Keratinocyte (primary cell): ENCODE measurements at regions not wholly inside any gene's neighbourhood (a gene's known extent, or its start where the extent isn't known, plus 50 kb on each side); places are given as distances from the start of the nearest gene placed in this dataset.

Experiments used
- DNase-seq: peaks from one replicate; pipeline ENCODE4 v3.0.0-alpha.2; 2011; ENCODE audit warnings: low read depth, missing footprints, low spot score
- FAIRE-seq: peaks from 2 replicates; lab custom pipeline; 2011; peaks lifted over from hg19 to GRCh38; lab: Jason Lieb, UNC
- H2AFZ ChIP-seq: 2 replicates; pipeline ENCODE4 v1.6.0; 2012; ENCODE audit warnings: low read length, control low read depth, inconsistent platforms; ENCODE audit not compliant: control insufficient read depth
- H3K27ac ChIP-seq: 2 replicates; pipeline ENCODE4 v1.5.1; 2011; ENCODE audit warnings: low read length; ENCODE audit not compliant: control insufficient read depth, insufficient read depth
- H3K27me3 ChIP-seq: 3 replicates; pipeline ENCODE4 v1.6.0; 2011; ENCODE audit warnings: low read length; ENCODE audit not compliant: control insufficient read depth, insufficient read depth; ENCODE audit errors: extremely low read depth
- H3K36me3 ChIP-seq, 2 experiments: 2 replicates in 1 of 2; 3 replicates in 1 of 2; pipeline ENCODE4 v1.5.1; 2011; ENCODE audit warnings: low read length in 2 of 2, mild to moderate bottlenecking in 1 of 2; ENCODE audit not compliant: control insufficient read depth in 2 of 2, insufficient read depth in 2 of 2; ENCODE audit errors: extremely low read depth in 1 of 2
- H3K4me1 ChIP-seq: 3 replicates; pipeline ENCODE4 v1.5.1; 2011; ENCODE audit warnings: low read length; ENCODE audit not compliant: control insufficient read depth, insufficient read depth; ENCODE audit errors: extremely low read depth
- H3K4me2 ChIP-seq: 3 replicates; pipeline ENCODE4 v1.6.0; 2011; ENCODE audit warnings: low read depth, low read length; ENCODE audit not compliant: control insufficient read depth, insufficient read depth; ENCODE audit errors: extremely low read depth
- H3K4me3 ChIP-seq, 3 experiments: fragments of 200-600 bp in 1 of 3; sonication (generic) in 1 of 3; 2 replicates in 2 of 3; 3 replicates in 1 of 3; pipeline ENCODE4 v1.5.1; 2011 to 2016; ENCODE audit warnings: low read length in 3 of 3, mild to moderate bottlenecking in 3 of 3, control low read depth in 2 of 3, inconsistent platforms in 1 of 3, low read depth in 1 of 3, mixed read lengths in 1 of 3, mixed run types in 1 of 3, moderate library complexity in 1 of 3; ENCODE audit not compliant: control insufficient read depth in 2 of 3, insufficient read depth in 2 of 3; ENCODE audit errors: extremely low read depth in 1 of 3
- H3K79me2 ChIP-seq: 2 replicates; pipeline ENCODE4 v1.6.0; 2012; ENCODE audit warnings: low read length; ENCODE audit not compliant: control insufficient read depth, insufficient read depth
- H3K9ac ChIP-seq: 3 replicates; pipeline ENCODE4 v1.6.0; 2011; ENCODE audit warnings: low read length; ENCODE audit not compliant: control insufficient read depth, insufficient read depth; ENCODE audit errors: extremely low read depth
- H3K9me1 ChIP-seq: 3 replicates; pipeline ENCODE4 v1.6.0; 2011; ENCODE audit warnings: low read length; ENCODE audit not compliant: control insufficient read depth, insufficient read depth; ENCODE audit errors: extremely low read depth
- H3K9me3 ChIP-seq: 2 replicates; pipeline ENCODE4 v1.5.1; 2012; ENCODE audit warnings: low read depth, low read length; ENCODE audit not compliant: control insufficient read depth
- H4K20me1 ChIP-seq: 3 replicates; pipeline ENCODE4 v1.6.0; 2011; ENCODE audit warnings: low read length; ENCODE audit not compliant: control insufficient read depth, insufficient read depth; ENCODE audit errors: extremely low read depth
- CTCF ChIP-seq, 3 experiments: IDR thresholded peaks in 1 of 3; conservative IDR thresholded peaks in 1 of 3; optimal IDR thresholded peaks in 1 of 3; 2 replicates in 2 of 3; 3 replicates in 1 of 3; pipeline versions ENCODE3 to v1.5.1; 2011; ENCODE audit warnings: low read length in 3 of 3, mild to moderate bottlenecking in 3 of 3, moderate library complexity in 2 of 3, control low read depth in 1 of 3, inconsistent platforms in 1 of 3; ENCODE audit not compliant: insufficient read depth in 2 of 3; ENCODE audit errors: extremely low read depth in 1 of 3
- EZH2 ChIP-seq: IDR thresholded peaks from one replicate; pipeline ENCODE4 v1.6.1; 2012; ENCODE audit warnings: inconsistent platforms, mild to moderate bottlenecking, low read length, moderate library complexity
- dilution Hi-C: fragments of 300-500 bp; cut with MboI; formaldehyde crosslinking; loops from one replicate; pipeline ENCODE4 v1.7.0; 2020; ENCODE audit warnings: low sequenced_read_pairs; ENCODE audit not compliant: extremely low pct_ligation_motif_present

DNA sequence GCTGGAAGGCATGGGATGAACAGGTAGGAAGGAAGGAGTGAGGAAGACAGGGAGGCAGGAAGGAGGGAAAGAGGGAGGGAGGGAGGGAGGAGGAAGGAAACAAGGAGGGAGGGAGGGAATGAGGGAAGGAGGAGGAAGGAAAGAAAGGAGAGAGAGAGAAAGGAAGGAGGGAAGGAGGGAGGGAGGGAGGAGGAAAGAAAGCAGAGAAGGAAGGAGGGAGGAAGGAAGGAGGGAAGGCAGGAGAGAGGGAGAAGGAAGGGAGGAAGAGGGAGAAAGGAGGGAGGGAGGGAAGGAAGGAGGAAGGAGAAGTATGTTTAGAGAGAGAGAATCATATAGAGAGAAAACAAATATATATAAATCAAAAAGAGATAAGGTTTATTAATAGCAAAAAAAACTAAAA is 175.9 kb upstream of the FOXN3 start:
- Histone ChIP-seq H3K4me2 (no peak overlapping the region), H3K9ac (no peak overlapping the region), H2AFZ (no peak overlapping the region), H4K20me1 (peaks cover 2% of the 10 kb centered on the region), H3K27ac (no peak overlapping the region), H3K79me2 (no peaks in the 10 kb centered on the region), H3K36me3 (no peaks in the 10 kb centered on the region), H3K27me3 (no peaks in the 10 kb centered on the region), H3K9me3 (no peaks in the 10 kb centered on the region), H3K4me3 (no peak overlapping the region), H3K9me1 (no peaks in the 10 kb centered on the region), H3K4me1 (no peaks in the 10 kb centered on the region)
- DNase-seq (no peak), FAIRE-seq (no peak)
- dilution Hi-C loops = no loop called here
- TF ChIP-seq EZH2 (no peak), CTCF (optimal IDR thresholded peaks at IDR 0.05 in 1 of 3, IDR thresholded peaks at IDR 0.05 in 1 of 3, conservative IDR thresholded peaks at IDR 0.05 in 1 of 3; ENCODE audit: extremely low read depth in 1 of 3, insufficient read depth in 2 of 3, low read length in 3 of 3) (no peak)

GRCh38 chr14:89589400-89590118 is 172.5 kb upstream of the FOXN3 start:
- Histone ChIP-seq H3K79me2 (no peaks in the 10 kb centered on the region), H3K9me3 (no peaks in the 10 kb centered on the region), H2AFZ (no peak overlapping the region), H4K20me1 (peaks cover 2% of the 10 kb centered on the region), H3K4me1 (no peaks in the 10 kb centered on the region), H3K4me2 (no peak overlapping the region), H3K9ac (no peak overlapping the region), H3K4me3 (no peak overlapping the region), H3K9me1 (no peaks in the 10 kb centered on the region), H3K36me3 (no peaks in the 10 kb centered on the region), H3K27ac (no peak overlapping the region), H3K27me3 (no peaks in the 10 kb centered on the region)
- TF ChIP-seq CTCF (optimal IDR thresholded peaks at IDR 0.05 in 1 of 3, IDR thresholded peaks at IDR 0.05 in 1 of 3, conservative IDR thresholded peaks at IDR 0.05 in 1 of 3; ENCODE audit: extremely low read depth in 1 of 3, insufficient read depth in 2 of 3, low read length in 3 of 3) = no peak
- no peak for TF ChIP-seq EZH2
- DNase-seq = no peak
- dilution Hi-C loops = no loop called here
- no peak for FAIRE-seq
